ENCODE measurements at regions not wholly inside any gene's neighbourhood (a gene's known extent, or its start where the extent isn't known, plus 50 kb on each side); places are given as distances from the start of the nearest gene placed in this dataset.

DNA sequence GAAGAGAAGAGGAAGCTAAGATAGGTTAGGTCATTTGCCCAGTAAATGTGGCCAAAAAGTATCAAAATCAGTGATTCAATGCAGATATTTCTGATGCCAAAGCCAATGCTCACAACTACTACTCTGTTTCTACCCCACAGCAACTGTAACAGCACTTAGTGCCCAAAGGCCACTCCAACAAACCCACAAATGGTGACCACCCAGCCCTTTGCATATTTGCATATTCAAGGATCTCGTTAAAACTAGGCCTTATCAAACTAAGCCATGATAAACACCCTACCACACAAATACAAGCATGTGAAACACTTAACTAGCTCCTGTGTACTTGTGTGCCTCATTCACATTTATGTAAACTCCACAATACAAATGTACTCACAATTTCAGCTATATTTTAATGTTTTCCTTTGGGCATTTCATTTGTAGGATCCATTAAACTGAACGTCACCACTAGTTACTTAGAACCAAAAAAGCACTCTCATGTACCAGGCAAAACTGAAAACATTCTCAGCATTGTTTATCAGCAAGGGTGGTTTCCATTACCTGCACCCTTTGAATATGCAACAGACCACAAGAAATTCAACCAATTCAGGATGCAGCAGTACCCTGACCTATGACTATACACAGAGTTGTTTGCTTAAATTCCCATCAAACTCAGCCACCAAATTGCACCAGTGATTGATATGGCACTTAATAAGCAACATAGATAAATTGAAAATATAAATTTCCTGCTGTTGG, 111.2 kb upstream of the STT3B start:
- Histone ChIP-seq H3K4me2 (ENCODE audit: low read depth, low read length) (no peak overlapping the region), H3K27ac (ENCODE audit: extremely low read length, insufficient read depth, low read length) (no peak overlapping the region), H3K79me2 (ENCODE audit: insufficient read depth, low read length) (no peaks in the 10 kb centered on the region), H3K9ac (ENCODE audit: insufficient read depth, low read depth, low read length) (no peak overlapping the region), H2AFZ (ENCODE audit: low read length) (no peak overlapping the region), H3K9me3 (ENCODE audit: low read length) (no peaks in the 10 kb centered on the region), H3K36me3 (replicated peaks in 1 of 2; ENCODE audit: control insufficient read depth in 1 of 2, insufficient read depth in 2 of 2, low read length in 2 of 2) (no peaks in the 10 kb centered on the region), H3K27me3 (ENCODE audit: control insufficient read depth in 1 of 2, insufficient read depth in 2 of 2, low read length in 2 of 2) (no peaks in the 10 kb centered on the region), H3K4me3 (replicated peaks in 1 of 3; ENCODE audit: insufficient read depth in 1 of 3, low read depth in 2 of 3, low read length in 3 of 3) (no peak overlapping the region), H3K4me1 (ENCODE audit: insufficient read depth, low read length) (peaks cover 57% of the 10 kb centered on the region), H4K20me1 (ENCODE audit: insufficient read depth, low read length) (no peaks in the 10 kb centered on the region)
- intact Hi-C loops (cut with micrococcal nuclease; ENCODE audit: unreplicated experiment) (no loop called here), in situ Hi-C loops (cut with HindIII; ENCODE audit: extremely low pct_ligation_motif_present, low pct_unique_long_range_greater_than_20kb) (no loop called here)
- TF ChIP-seq ZNF788 (CRISPR knock-in tag; IDR thresholded peaks at IDR 0.05; ENCODE audit: borderline replicate concordance): no peak
- TF ChIP-seq MAFF (IDR thresholded peaks at IDR 0.05; ENCODE audit: low read depth, low read length): no peak
- TF ChIP-seq IRX3 (CRISPR knock-in tag; IDR thresholded peaks at IDR 0.05; ENCODE audit: borderline replicate concordance, low read depth): no peak
- no peak for TF ChIP-seq ZNF143 (CRISPR knock-in tag; IDR thresholded peaks at IDR 0.05)
- TF ChIP-seq KLF6 (CRISPR knock-in tag; IDR thresholded peaks at IDR 0.05): no peak
- TF ChIP-seq SP2 (CRISPR knock-in tag; IDR thresholded peaks at IDR 0.05): no peak
- no peak for TF ChIP-seq SP5 (CRISPR knock-in tag; IDR thresholded peaks at IDR 0.05; ENCODE audit: borderline replicate concordance, low read depth)
- TF ChIP-seq, protein P1, sequence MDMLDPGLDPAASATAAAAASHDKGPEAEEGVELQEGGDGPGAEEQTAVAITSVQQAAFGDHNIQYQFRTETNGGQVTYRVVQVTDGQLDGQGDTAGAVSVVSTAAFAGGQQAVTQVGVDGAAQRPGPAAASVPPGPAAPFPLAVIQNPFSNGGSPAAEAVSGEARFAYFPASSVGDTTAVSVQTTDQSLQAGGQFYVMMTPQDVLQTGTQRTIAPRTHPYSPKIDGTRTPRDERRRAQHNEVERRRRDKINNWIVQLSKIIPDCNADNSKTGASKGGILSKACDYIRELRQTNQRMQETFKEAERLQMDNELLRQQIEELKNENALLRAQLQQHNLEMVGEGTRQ (IDR thresholded peaks at IDR 0.05; ENCODE audit: low read depth, low read length): no peak
- TF ChIP-seq, protein P1 (CRISPR knock-in tag; IDR thresholded peaks at IDR 0.05; ENCODE audit: borderline replicate concordance): no peak
- ChIA-PET POLR2A (no interaction called here), CTCF (ENCODE audit: low intra/inter-chr PET ratio, low total read pairs) (no interaction called here)
- FAIRE-seq: no peak
- ATAC-seq: no peak
- WGBS (ENCODE audit: low lambda C conversion rate): 93% methylated on average over 2 of the region's 2 CpGs
- no TSS peak for BruUV-seq (replicated peaks)
- no peak for DNase-seq (ENCODE audit: low spot score)

All from HepG2 (cell line).